ENCODE measurements at regions not wholly inside any gene's neighbourhood (a gene's known extent, or its start where the extent isn't known, plus 50 kb on each side); places are given as distances from the start of the nearest gene placed in this dataset.
A peak's percentile ranks its signal among the peaks of the same experiment; 100 is the strongest.

- Mint-ChIP-seq H3K4me1 (peaks cover 42% of the 10 kb centered on the region), H3K4me3 (no peak overlapping the region), H3K36me3 (no peaks in the 10 kb centered on the region), H3K9me3 (peaks cover 15% of the 10 kb centered on the region), H3K27ac (no peak overlapping the region), H3K27me3 (ENCODE audit: low read depth) (no peaks in the 10 kb centered on the region)
- TF ChIP-seq CTCF (IDR thresholded peaks at IDR 0.05; ENCODE audit: unreplicated experiment) = no peak
- DNase-seq (ENCODE audit: low spot score in 2 of 2, unreplicated experiment in 2 of 2) = no peak
Observed at GRCh38 chr12:92065639-92066038, 80.0 kb downstream of the BTG1 start.

GRCh38 chr12:92065018-92065499 is 80.6 kb downstream of the BTG1 start:
- no peak for TF ChIP-seq CTCF (IDR thresholded peaks at IDR 0.05; ENCODE audit: unreplicated experiment)
- no peak for DNase-seq (ENCODE audit: low spot score in 2 of 2, unreplicated experiment in 2 of 2)
- Mint-ChIP-seq H3K4me3 (no peak overlapping the region), H3K36me3 (no peaks in the 10 kb centered on the region), H3K4me1 (peaks cover 37% of the 10 kb centered on the region), H3K27ac (peak overlapping the region; percentile 44), H3K27me3 (ENCODE audit: low read depth) (no peaks in the 10 kb centered on the region), H3K9me3 (peaks cover 15% of the 10 kb centered on the region)

- H3K36me3 Mint-ChIP-seq = no peaks in the 10 kb centered on the region
- H3K4me3 Mint-ChIP-seq = no peak overlapping the region
- no peak for TF ChIP-seq CTCF (IDR thresholded peaks at IDR 0.05; ENCODE audit: unreplicated experiment)
- H3K4me1 Mint-ChIP-seq = peaks cover 35% of the 10 kb centered on the region
- no peaks in the 10 kb centered on the region for H3K27me3 Mint-ChIP-seq (ENCODE audit: low read depth)
- peak overlapping the region; percentile 23 for H3K27ac Mint-ChIP-seq
- H3K9me3 Mint-ChIP-seq = peaks cover 15% of the 10 kb centered on the region
- DNase-seq (ENCODE audit: low spot score in 2 of 2, unreplicated experiment in 2 of 2) = no peak
Observed at GRCh38 chr12:92064422-92064821, 81.2 kb downstream of the BTG1 start.

GRCh38 chr12:92063641-92064040 is 82.0 kb downstream of the BTG1 start:
- H3K27me3 Mint-ChIP-seq (ENCODE audit: low read depth) = no peaks in the 10 kb centered on the region
- no peak overlapping the region for H3K27ac Mint-ChIP-seq
- no peaks in the 10 kb centered on the region for H3K36me3 Mint-ChIP-seq
- peaks cover 35% of the 10 kb centered on the region for H3K4me1 Mint-ChIP-seq
- peaks cover 11% of the 10 kb centered on the region for H3K9me3 Mint-ChIP-seq
- no peak for DNase-seq (ENCODE audit: low spot score in 2 of 2, unreplicated experiment in 2 of 2)
- H3K4me3 Mint-ChIP-seq = no peak overlapping the region
- no peak for TF ChIP-seq CTCF (IDR thresholded peaks at IDR 0.05; ENCODE audit: unreplicated experiment)

GRCh38 chr12:92062539-92063493 is 82.8 kb downstream of the BTG1 start:
- no peak for TF ChIP-seq CTCF (IDR thresholded peaks at IDR 0.05; ENCODE audit: unreplicated experiment)
- no peak for DNase-seq (ENCODE audit: low spot score in 2 of 2, unreplicated experiment in 2 of 2)
- Mint-ChIP-seq H3K36me3 (no peaks in the 10 kb centered on the region), H3K27ac (no peak overlapping the region), H3K9me3 (peaks cover 5% of the 10 kb centered on the region), H3K4me1 (peaks cover 35% of the 10 kb centered on the region), H3K27me3 (ENCODE audit: low read depth) (no peaks in the 10 kb centered on the region), H3K4me3 (no peak overlapping the region)

All from mesothelial cell of epicardium (in vitro differentiated cells).